ENCODE measurements at regions not wholly inside any gene's neighbourhood (a gene's known extent, or its start where the extent isn't known, plus 50 kb on each side); places are given as distances from the start of the nearest gene placed in this dataset.

DNA sequence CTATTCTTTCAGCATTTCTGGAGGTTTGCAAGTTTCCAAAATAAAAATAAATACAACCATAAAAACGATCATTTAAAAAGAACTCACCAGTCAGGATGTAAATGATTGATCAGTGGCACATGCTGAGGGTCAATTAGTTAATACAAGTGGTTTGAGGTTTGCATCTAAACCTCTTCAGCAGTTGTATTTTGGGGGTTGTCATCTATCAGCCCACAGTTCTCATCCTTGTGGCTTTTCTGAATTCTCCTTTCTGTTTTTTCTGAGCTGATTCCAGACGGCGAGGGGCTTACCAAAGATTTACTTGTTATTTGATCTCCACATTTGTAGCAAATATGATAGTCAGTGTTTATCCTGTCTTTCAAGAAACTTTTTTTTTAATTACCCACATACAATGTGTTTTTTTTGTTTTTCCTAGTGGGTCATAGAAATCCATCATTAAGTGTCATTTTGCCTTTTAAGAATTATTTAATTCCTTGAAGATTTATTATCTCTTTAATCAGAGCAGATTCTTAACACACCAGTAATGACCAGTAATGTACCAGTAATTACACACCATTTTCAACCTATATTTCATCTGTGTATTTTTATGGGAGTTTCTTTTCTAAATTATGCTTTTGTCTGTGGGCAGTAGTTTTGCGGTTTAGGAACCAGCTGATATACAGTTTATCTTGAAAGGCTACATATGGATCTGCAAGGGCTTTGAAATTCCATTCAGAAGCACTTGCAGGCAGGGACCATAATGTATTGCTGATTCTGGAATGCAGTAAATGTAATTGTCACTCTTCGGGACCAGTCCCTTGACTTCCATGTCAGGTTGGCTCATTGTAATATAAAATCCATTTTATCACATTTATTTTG is 56.3 kb upstream of the DAAM1 start:
- no peak for DNase-seq
- Histone ChIP-seq H3K27me3 (ENCODE audit: insufficient read depth, low read length, poor library complexity) (peaks cover 8% of the 10 kb centered on the region), H3K4me3 (ENCODE audit: low read depth in 1 of 2, low read length in 2 of 2) (no peak overlapping the region), H3K27ac (ENCODE audit: low read length) (no peak overlapping the region), H3K4me1 (ENCODE audit: insufficient read depth, low read length) (no peaks in the 10 kb centered on the region), H4K20me1 (ENCODE audit: insufficient read depth, low read length) (no peaks in the 10 kb centered on the region), H3K36me3 (ENCODE audit: insufficient read depth, low read length) (no peaks in the 10 kb centered on the region), H3K9ac (ENCODE audit: low read depth, low read length) (no peak overlapping the region), H3K79me2 (ENCODE audit: insufficient read depth, low read length) (no peaks in the 10 kb centered on the region), H3K4me2 (ENCODE audit: insufficient read depth, low read length) (no peak overlapping the region), H2AFZ (ENCODE audit: low read depth, low read length) (no peak overlapping the region), H3K9me3 (ENCODE audit: insufficient read depth, low read length, severe bottlenecking) (no peaks in the 10 kb centered on the region)
- TF ChIP-seq EZH2 (IDR thresholded peaks at IDR 0.05; ENCODE audit: borderline replicate concordance, low read depth, low read length, severe bottlenecking) (no peak), CTCF (IDR thresholded peaks at IDR 0.05; ENCODE audit: borderline replicate concordance, extremely low read depth, low read length, poor library complexity, severe bottlenecking) (no peak)
- no peak for ATAC-seq (ENCODE audit: insufficient read depth, low read depth)

- no peak for ATAC-seq (ENCODE audit: insufficient read depth, low read depth)
- Histone ChIP-seq H3K36me3 (ENCODE audit: insufficient read depth, low read length) (no peaks in the 10 kb centered on the region), H3K27me3 (ENCODE audit: insufficient read depth, low read length, poor library complexity) (peaks cover 8% of the 10 kb centered on the region), H3K9me3 (ENCODE audit: insufficient read depth, low read length, severe bottlenecking) (no peaks in the 10 kb centered on the region), H3K79me2 (ENCODE audit: insufficient read depth, low read length) (no peaks in the 10 kb centered on the region), H2AFZ (ENCODE audit: low read depth, low read length) (no peak overlapping the region), H3K27ac (ENCODE audit: low read length) (no peak overlapping the region), H3K4me1 (ENCODE audit: insufficient read depth, low read length) (no peaks in the 10 kb centered on the region), H3K4me3 (ENCODE audit: low read depth in 1 of 2, low read length in 2 of 2) (no peak overlapping the region), H3K4me2 (ENCODE audit: insufficient read depth, low read length) (no peak overlapping the region), H4K20me1 (ENCODE audit: insufficient read depth, low read length) (no peaks in the 10 kb centered on the region), H3K9ac (ENCODE audit: low read depth, low read length) (no peak overlapping the region)
- DNase-seq, result no peak
- no peak for TF ChIP-seq CTCF (IDR thresholded peaks at IDR 0.05; ENCODE audit: borderline replicate concordance, extremely low read depth, low read length, poor library complexity, severe bottlenecking)
- TF ChIP-seq EZH2 (IDR thresholded peaks at IDR 0.05; ENCODE audit: borderline replicate concordance, low read depth, low read length, severe bottlenecking), result no peak
Observed at GRCh38 chr14:59132796-59133494, 55.5 kb upstream of the DAAM1 start.

- H3K9ac ChIP-seq (ENCODE audit: low read depth, low read length), result no peak overlapping the region
- H2AFZ ChIP-seq (ENCODE audit: low read depth, low read length), result no peak overlapping the region
- H3K27ac ChIP-seq (ENCODE audit: low read length), result no peak overlapping the region
- TF ChIP-seq EZH2 (IDR thresholded peaks at IDR 0.05; ENCODE audit: borderline replicate concordance, low read depth, low read length, severe bottlenecking) (no peak), CTCF (IDR thresholded peaks at IDR 0.05; ENCODE audit: borderline replicate concordance, extremely low read depth, low read length, poor library complexity, severe bottlenecking) (no peak)
- DNase-seq, result no peak
- no peaks in the 10 kb centered on the region for H3K9me3 ChIP-seq (ENCODE audit: insufficient read depth, low read length, severe bottlenecking)
- H3K4me1 ChIP-seq (ENCODE audit: insufficient read depth, low read length), result no peaks in the 10 kb centered on the region
- H3K79me2 ChIP-seq (ENCODE audit: insufficient read depth, low read length), result no peaks in the 10 kb centered on the region
- no peak overlapping the region for H3K4me3 ChIP-seq (ENCODE audit: low read depth in 1 of 2, low read length in 2 of 2)
- peaks cover 8% of the 10 kb centered on the region for H3K27me3 ChIP-seq (ENCODE audit: insufficient read depth, low read length, poor library complexity)
- H3K36me3 ChIP-seq (ENCODE audit: insufficient read depth, low read length), result no peaks in the 10 kb centered on the region
- no peaks in the 10 kb centered on the region for H4K20me1 ChIP-seq (ENCODE audit: insufficient read depth, low read length)
- no peak for ATAC-seq (ENCODE audit: insufficient read depth, low read depth)
- H3K4me2 ChIP-seq (ENCODE audit: insufficient read depth, low read length), result no peak overlapping the region
Observed at GRCh38 chr14:59133709-59134108, 54.8 kb upstream of the DAAM1 start.

Data from DND-41 (cell line).